ENCODE measurements at regions not wholly inside any gene's neighbourhood (a gene's known extent, or its start where the extent isn't known, plus 50 kb on each side); places are given as distances from the start of the nearest gene placed in this dataset.
"Not testable (repeated sequence)": the region's sequence is repeated elsewhere in the genome, so short reads cannot be mapped to it uniquely, and the experiment has no call there.

DNA sequence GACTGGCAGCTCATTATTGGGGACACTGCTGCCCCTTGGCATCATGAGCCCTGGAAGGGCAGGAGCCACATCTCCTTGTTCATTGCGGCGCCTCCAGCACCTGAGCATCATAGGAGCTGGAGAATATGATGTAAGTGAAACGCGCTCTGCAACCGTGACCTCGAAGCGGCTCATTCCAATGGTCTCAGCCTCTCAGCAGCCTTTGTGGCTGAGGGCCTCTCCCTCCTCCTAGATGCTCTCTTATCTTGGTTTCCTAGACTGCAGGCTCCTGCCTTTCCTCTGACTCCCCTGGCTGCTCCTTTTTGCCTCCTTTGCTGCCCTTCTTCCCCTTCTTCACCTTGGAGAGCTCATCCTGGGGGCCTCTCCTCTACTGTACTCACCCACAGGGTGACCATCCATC lies 83.6 kb upstream of the CASZ1 start:
- TF ChIP-seq ZNF274 (IDR thresholded peaks at IDR 0.05; ENCODE audit: low read depth, low read length): no peak
- no peak overlapping the region for H3K4me3 ChIP-seq (ENCODE audit: low read length)

DNA sequence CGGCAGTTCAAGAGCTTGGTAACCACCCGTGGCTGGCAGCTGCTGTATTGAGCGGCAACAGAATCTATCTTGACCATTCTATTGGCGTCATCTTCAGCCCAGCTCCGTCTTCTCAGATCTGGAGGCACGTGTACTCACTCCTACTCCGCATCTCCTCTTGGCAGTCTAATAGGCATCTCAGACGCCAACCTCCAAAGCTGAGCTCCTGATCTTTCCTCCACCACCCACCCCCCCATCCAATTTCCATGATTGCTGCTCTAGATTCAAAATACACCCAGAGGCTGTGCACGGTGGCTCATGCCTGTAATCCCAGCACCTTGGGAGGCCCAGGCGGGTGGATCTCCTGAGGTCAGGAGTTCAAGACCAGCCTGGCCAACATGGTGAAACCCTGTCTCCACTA lies 84.6 kb upstream of the CASZ1 start:
- H3K4me3 ChIP-seq (ENCODE audit: low read length): no peak overlapping the region
- TF ChIP-seq ZNF274 (IDR thresholded peaks at IDR 0.05; ENCODE audit: low read depth, low read length): no peak

DNA sequence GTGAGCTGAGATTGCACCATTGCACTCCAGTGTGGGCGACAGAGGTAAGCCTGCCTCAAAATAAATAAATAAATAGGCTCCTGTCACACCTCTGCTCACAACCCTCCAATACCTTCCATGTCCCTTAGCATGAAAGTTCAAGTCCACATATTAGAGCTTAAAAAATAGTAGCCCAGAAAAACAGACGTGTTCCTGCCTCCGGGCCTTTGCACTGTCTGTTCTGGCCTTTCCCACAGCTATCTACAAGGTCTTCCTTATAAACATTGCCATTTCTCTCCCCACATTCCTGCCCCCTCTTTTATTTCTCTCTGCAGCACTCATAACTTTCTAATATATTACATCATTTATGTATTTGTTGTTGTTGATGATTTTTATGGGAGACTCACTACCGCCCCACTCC lies 85.6 kb upstream of the CASZ1 start:
- no peak overlapping the region for H3K4me3 ChIP-seq (ENCODE audit: low read length)
- TF ChIP-seq ZNF274 (IDR thresholded peaks at IDR 0.05; ENCODE audit: low read depth, low read length): no peak

DNA sequence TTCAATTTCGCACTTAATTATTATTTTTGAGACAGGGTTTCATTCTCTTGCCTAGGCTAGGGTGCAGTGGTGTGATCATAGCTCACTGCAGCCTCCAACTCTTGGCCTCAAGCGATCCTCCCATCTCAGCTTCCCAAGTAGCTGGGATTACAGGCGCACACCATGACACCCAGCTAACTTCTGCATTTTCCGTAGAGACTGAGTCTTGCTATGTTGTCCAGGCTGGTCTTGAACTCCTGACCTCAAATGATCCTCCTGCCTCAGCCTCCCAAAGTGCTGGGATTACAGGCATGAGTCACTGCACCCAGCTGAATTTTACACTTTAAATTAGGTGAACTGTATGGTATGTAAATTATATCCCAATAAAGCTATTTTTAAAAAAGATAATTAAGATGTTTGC lies 90.6 kb upstream of the CASZ1 start:
- not testable (repeated sequence) for H3K4me3 ChIP-seq (ENCODE audit: low read length)

DNA sequence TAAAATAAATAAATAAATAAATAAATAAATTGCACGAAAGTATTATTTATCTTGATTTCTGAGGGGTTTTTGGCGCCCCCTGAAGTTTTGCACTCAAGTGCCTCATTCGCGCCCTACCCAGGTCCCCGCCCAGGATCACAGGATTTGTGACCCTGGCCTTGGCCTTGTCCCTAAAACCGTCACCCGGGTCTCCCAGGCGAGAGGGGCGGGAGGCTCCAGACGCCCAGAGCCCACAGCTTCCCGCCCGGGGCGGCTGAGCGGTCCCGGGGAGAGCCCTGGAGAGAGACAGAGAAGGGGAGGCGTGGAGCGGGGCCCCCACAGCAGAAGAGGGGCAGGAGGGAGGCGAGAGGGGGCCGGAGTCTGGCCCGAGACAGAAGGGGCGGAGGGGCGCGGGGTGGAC lies 91.8 kb upstream of the CASZ1 start:
- H3K4me3 ChIP-seq (ENCODE audit: low read length): no peak overlapping the region
- no peak for TF ChIP-seq ZNF274 (IDR thresholded peaks at IDR 0.05; ENCODE audit: low read depth, low read length)

DNA sequence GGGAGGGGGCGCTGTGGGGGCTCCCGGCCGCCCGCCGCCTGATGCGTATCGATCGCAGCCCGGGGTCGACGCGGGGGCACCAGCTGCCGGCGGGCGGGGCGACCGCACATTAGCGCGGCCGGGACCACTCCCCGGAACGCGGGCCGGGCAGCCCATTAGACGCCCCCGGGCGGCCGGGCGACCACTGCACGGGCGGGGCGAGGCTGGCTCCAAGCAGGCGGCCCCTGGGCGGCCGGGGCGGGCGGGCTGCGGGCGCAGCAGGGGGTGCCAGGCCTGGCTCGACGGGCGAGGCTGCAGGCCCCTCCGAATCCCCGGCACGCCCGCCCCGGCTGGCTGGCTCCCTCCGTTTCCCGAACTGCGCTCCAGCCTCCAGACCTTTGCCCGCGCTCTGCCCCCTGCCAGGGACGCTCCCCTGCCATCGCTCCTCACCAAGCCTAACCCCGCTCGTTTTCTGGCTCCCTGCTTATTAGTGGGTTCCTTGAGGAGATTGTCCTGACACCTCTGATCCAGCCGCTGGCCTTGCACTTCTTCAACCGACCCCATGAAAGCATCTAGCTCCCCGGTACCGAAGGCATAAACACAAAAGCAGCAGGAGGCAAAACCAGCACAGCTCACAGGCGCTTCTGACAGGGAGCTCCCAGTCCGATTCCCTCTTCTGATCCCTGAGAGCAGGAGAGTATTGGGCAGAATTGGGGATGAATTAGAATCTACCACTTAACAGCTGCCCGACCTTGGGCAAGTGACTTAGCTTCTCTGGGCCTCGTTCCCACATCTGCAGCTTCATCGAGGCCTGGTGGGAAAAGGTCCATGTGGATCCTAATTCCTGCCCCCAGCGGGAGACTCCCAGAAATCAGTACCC lies 92.6 kb upstream of the CASZ1 start:
- no peak for TF ChIP-seq ZNF274 (IDR thresholded peaks at IDR 0.05; ENCODE audit: low read depth, low read length)
- no peak overlapping the region for H3K4me3 ChIP-seq (ENCODE audit: low read length)

DNA sequence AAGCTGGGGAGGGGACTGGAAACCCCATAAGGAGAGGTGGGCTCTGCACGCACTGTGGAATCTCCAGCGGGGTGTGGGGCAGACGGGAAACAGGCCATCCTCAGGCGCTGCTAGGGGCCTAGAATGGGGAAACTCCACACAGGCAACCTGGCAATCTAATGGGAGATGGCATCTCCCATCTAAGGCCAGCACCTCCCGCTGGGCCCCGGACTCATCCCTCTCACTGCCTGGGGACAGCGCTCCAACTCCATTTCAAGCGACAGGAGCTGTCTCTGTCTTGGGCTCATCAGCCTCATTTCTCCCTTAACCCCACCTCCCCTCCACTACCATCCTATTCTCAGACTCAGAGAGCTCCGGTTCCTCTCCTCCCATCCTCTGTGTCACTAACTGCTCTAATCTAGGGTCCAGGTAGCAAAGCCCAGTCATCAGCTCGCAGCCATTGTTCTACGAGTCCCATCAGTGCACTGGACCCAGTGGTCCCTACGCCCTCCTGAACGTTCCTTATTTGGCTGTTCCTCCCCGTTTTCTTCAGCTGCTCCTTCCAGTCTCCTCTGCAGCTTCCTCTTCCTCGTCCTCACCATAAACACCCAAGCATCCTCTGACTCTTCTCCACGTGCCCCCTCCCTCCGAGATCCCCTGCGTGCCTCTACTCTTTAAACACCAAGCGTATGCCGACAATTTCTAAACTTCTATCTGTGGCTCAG lies 93.4 kb upstream of the CASZ1 start:
- no peak overlapping the region for H3K4me3 ChIP-seq (ENCODE audit: low read length)

DNA sequence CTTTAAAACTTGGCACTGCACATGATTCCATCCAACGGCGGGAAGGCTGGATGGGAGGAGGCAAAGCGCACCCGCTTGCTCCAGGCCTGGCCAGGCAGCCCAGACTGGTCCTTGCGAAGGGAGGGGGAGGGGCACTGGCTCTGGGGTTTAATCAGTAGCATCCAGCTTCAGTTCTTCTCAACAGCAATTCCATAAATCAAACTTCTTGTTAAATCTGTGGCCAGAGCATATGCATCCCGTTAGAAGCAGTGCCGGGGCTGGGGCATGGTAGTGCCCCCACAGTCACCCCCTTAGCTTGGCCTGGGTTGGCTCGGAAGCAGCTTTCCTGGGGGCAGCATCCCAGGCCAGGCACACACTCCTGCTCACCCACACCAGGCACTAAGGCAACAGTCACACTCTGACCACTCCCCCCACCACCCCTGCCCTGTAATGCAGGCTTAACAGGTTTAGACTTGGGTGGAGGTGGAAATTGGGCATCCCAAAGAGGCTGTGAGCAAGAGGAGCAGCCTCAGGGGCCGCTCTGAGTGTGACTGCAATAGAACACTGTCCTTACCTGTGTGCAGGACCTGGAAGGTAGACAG lies 94.1 kb upstream of the CASZ1 start:
- no peak overlapping the region for H3K4me3 ChIP-seq (ENCODE audit: low read length)
- TF ChIP-seq ZNF274 (IDR thresholded peaks at IDR 0.05; ENCODE audit: low read depth, low read length): no peak

More for the DNA sequence above, 93.4 kb upstream of the CASZ1 start:
- TF ChIP-seq ZNF274 (IDR thresholded peaks at IDR 0.05; ENCODE audit: low read depth, low read length): no peak

DNA sequence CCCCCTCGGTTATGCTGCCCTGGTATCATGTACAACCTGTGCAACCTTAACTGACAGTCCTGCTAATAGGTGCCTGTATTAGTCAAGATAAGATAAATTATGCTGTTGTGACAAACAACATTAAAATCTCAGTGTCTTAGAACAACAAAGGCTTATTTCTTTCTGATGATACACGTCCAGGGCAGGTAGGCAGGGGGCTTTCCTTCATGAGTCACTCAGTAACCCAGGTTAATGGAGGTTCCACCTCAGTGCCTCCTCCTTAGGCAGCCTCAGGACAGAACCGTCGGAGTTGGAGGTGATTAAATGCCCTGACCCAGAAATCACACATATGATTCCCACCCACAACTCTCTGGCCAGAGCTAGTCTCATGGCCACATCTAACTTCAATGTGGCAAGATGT lies 94.6 kb upstream of the CASZ1 start:
- no peak for TF ChIP-seq ZNF274 (IDR thresholded peaks at IDR 0.05; ENCODE audit: low read depth, low read length)
- no peak overlapping the region for H3K4me3 ChIP-seq (ENCODE audit: low read length)

DNA sequence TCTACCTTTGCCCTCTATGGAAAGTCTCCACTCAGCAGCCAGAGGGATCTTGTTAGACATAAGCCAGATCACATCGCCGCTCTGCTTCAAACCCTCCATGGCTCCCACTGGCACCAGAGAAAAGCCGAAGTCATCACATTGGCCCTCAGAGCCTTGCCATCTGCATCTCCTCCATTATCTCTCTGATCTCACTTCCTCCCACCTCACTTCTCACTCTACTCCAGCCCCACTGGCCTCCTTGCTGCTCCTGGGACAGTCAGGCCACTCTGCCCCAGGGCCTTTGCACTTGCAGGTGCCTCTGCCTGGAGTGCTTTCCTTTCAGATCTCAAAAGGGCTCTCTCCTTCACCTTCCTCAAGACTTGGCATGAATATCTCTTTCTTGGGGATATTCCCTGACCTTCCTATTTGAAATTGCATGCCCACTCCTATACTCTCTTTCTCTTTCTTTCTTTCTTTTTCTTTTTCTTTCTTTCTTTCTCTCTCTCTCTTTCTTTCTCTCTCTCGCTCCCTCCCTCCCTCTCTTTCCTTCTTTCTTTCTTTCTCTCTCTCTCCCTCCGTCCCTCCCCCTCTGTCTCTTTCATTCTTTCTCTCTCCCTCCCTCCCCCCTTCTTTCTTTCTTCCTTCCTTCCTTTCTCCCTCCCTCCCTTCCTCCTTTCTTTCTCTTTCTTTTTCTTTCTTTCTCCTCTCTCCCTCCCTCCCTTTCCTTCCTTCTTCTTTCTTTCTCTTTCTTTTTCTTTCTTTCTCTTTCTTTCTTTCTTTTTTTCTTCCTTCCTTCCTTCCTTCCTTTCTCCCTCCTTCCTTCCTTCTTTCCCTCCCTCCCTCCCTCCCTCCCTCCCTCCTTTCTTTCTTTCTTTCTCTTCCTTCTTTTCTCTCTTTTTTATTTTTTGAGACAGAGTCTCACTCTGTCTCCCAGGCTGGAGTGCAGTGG lies 96.0 kb upstream of the CASZ1 start:
- no peak for TF ChIP-seq ZNF274 (IDR thresholded peaks at IDR 0.05; ENCODE audit: low read depth, low read length)
- no peak overlapping the region for H3K4me3 ChIP-seq (ENCODE audit: low read length)

DNA sequence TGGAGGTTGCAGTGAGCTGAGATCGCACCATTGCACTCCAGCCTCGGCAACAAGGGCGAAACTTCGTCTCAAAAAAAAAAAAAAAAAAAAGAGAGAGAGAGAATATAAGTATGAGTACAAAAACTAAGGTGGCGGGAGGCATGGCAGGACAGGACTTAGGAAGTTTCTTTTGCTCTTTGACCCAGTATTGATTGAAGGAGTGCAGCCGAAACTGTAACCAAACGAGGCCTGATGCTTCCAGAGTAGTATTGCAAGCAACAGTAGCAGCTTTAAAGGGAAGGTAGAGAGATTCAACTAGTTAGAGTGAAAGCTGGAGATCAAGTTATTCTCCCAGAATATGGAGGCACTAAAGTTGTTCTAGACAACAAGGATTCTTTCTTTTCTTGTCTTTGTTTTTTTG lies 99.2 kb upstream of the CASZ1 start:
- no peak for TF ChIP-seq ZNF274 (IDR thresholded peaks at IDR 0.05; ENCODE audit: low read depth, low read length)
- no peak overlapping the region for H3K4me3 ChIP-seq (ENCODE audit: low read length)

DNA sequence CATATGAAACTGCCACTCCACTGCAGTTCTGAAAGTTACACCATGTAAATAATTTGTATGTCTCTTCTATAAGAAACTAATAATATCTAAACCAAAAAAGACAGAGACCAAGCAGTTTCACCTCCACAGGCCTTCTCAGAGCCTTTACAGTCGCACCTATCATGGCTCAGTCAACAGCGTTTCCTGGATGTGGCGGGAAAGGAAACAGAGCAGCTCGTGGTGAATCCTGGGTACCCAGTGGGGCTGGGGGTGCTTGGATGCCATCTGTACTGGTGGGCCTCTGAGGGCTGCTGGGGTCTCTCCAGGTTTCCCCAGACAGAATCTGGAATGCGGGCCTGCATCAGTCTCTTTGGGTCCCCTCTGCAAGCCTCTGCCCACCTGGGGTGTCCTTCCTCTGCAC lies 100.2 kb upstream of the CASZ1 start:
- TF ChIP-seq ZNF274 (IDR thresholded peaks at IDR 0.05; ENCODE audit: low read depth, low read length): no peak
- no peak overlapping the region for H3K4me3 ChIP-seq (ENCODE audit: low read length)

DNA sequence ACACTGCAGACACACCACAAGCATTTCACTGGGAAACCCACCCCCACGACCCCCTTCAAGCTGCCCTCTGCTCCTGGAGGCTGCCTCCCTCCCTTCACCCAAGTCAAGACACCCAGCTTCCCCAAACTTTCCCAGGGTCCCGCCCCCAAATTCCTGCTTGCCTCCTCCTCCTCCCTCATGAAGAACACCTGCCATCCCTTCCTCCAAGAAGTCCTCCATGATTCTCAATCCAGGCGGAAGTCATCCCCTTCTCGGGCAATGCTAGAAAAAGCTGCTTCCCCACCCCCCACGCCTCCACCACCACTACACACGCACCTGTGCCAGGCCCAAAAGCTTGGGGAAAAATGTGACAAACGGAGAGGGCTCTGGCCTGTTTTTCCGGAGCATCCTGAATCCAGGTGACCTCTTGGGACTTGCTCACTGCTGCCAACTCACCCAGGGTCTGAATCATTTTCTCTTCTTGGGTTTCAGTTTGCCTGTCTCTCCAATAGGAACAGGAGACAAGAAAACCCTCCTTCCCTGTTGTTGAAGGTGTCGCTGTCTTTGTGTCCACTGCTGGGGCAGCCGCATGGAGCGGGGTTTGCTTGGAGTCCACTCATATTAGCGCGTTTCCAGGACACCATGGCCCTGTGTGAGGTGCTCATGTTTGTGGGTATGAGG lies 101.0 kb upstream of the CASZ1 start:
- no peak for TF ChIP-seq ZNF274 (IDR thresholded peaks at IDR 0.05; ENCODE audit: low read depth, low read length)
- no peak overlapping the region for H3K4me3 ChIP-seq (ENCODE audit: low read length)

Measured in GM08714 (cell line).